Adrenal gland (tissue), 9 donors: ENCODE measurements at regions not wholly inside any gene's neighbourhood (a gene's known extent, or its start where the extent isn't known, plus 50 kb on each side); places are given as distances from the start of the nearest gene placed in this dataset.
"Not testable (repeated sequence)": the region's sequence is repeated elsewhere in the genome, so short reads cannot be mapped to it uniquely, and the experiment has no call there.

ENCODE experiments used
- DNase-seq, 7 donors: peaks; one replicate each; pipeline ENCODE4 v3.0.0-alpha.2; 2019 to 2020
- H3K27ac ChIP-seq, 5 donors: fragments of 200-600 bp; sonication (generic) in 4 of 5; 1 replicate in 3 of 5; 2 replicates in 2 of 5; pipeline versions ENCODE4 v1.5.1 to v1.8.0; 2016 to 2020; ENCODE audit warnings: mild to moderate bottlenecking in 1 of 5
- H3K27me3 ChIP-seq: fragments of 200-600 bp; 2 replicates; pipeline ENCODE4 v1.8.0; 2021
- H3K36me3 ChIP-seq, 2 donors: fragments of 200-600 bp; replicated peaks in 1 of 2; 1 replicate in 1 of 2; 2 replicates in 1 of 2; pipeline versions ENCODE4 v1.5.1 to v1.8.0; 2018 to 2022
- H3K4me1 ChIP-seq, 2 donors: fragments of 200-600 bp; replicated peaks in 1 of 2; 1 replicate in 1 of 2; 2 replicates in 1 of 2; pipeline versions ENCODE4 v1.5.1 to v1.8.0; 2018 to 2021
- H3K4me3 ChIP-seq, 4 donors: fragments of 200-600 bp; sonication (generic) in 3 of 4; one replicate each; pipeline ENCODE4 v1.5.1; 2016 to 2018
- H3K9me3 ChIP-seq, 3 donors: fragments of 200-600 bp; sonication (generic) in 1 of 3; replicated peaks in 1 of 3; 1 replicate in 2 of 3; 2 replicates in 1 of 3; pipeline versions ENCODE4 v1.5.1 to v1.8.0; 2016 to 2021
- CTCF ChIP-seq, 6 experiments: fragments of 450-650 bp in 4 of 6; fragments of 200-600 bp in 2 of 6; sonication (generic) in 1 of 6; IDR thresholded peaks; 1 replicate in 5 of 6; 2 replicates in 1 of 6; pipeline versions ENCODE4 v1.5.1 to v1.8.0; 2016 to 2021; ENCODE audit warnings: antibody characterized with exemption in 6 of 6, mild to moderate bottlenecking in 2 of 6, moderate library complexity in 1 of 6
- POLR2A ChIP-seq, 2 donors: fragments of 450-650 bp; IDR thresholded peaks; one replicate each; pipeline ENCODE4 v1.6.1; 2017; ENCODE audit warnings: antibody characterized with exemption in 2 of 2, mild to moderate bottlenecking in 2 of 2, moderate library complexity in 1 of 2
- WGBS, 4 donors: extraction: QIAGEN DNeasy Blood & Tissue Kit in 2 of 4; methylation state at CpG; one replicate each; pipeline versions ENCODE4 v1.1.5 to v1.1.7; 2013 to 2017; 5-methylcytosine and 5-hydroxymethylcytosine counted together
- intact Hi-C, 2 donors: fragments of 100-400 bp; cut with DNase I; formaldehyde crosslinking; loops; one replicate each; pipeline versions ENCODE4 v1.14.1 to v1.15.0; 2022 to 2023
- donor health status: healthy with polysubstance abuse.
- donor health status: Bipolar disorder and iron deficiency.
- donor health status: DM: yes; HTN: yes; CAD: no.
- donor health status: DM: no; HTN: no; CAD: no.
- donor health status: DM: no; HTN: no; CAD: no.

GRCh38 chr3:67064105-67064504, 66.0 kb downstream of the KBTBD8 start:
- no peaks in the 10 kb centered on the region for H3K27me3 ChIP-seq
- H3K27ac ChIP-seq: no peak overlapping the region
- H3K4me1 ChIP-seq: no peaks in the 10 kb centered on the region
- no peak for DNase-seq
- WGBS, 4 donors: 62 to 74% (median 67%) methylated on average over 3 of the region's 3 CpGs
- intact Hi-C loops: no loop called here
- H3K4me3 ChIP-seq: no peak overlapping the region
- no peaks in the 10 kb centered on the region for H3K9me3 ChIP-seq
- no peaks in the 10 kb centered on the region for H3K36me3 ChIP-seq
- TF ChIP-seq CTCF (IDR thresholded peaks at IDR 0.05) (no peak), POLR2A (IDR thresholded peaks at IDR 0.05) (no peak)

- Histone ChIP-seq H3K27ac (no peak overlapping the region), H3K36me3 (no peaks in the 10 kb centered on the region), H3K4me3 (no peak overlapping the region), H3K9me3 (no peaks in the 10 kb centered on the region), H3K27me3 (no peaks in the 10 kb centered on the region), H3K4me1 (no peaks in the 10 kb centered on the region)
- WGBS, 4 donors: 61 to 79% (median 75%) methylated on average over 4 of the region's 4 CpGs
- DNase-seq: no peak
- TF ChIP-seq POLR2A (IDR thresholded peaks at IDR 0.05) (no peak), CTCF (IDR thresholded peaks at IDR 0.05) (no peak)
- intact Hi-C loops: no loop called here
Observed at GRCh38 chr3:67067251-67067650, 69.1 kb downstream of the KBTBD8 start.

GRCh38 chr3:67072640-67073039, 74.5 kb downstream of the KBTBD8 start:
- H3K4me1 ChIP-seq, intact Hi-C loops: not testable (repeated sequence)
- WGBS, 4 donors: 83 to 93% (median 88%) methylated on average over 2 of the region's 2 CpGs

GRCh38 chr3:67073812-67074211, 75.7 kb downstream of the KBTBD8 start:
- Histone ChIP-seq H3K36me3 (no peaks in the 10 kb centered on the region), H3K4me1 (no peaks in the 10 kb centered on the region), H3K4me3 (no peak overlapping the region), H3K27me3 (no peaks in the 10 kb centered on the region), H3K27ac (no peak overlapping the region), H3K9me3 (no peaks in the 10 kb centered on the region)
- intact Hi-C loops: no loop called here
- TF ChIP-seq POLR2A (IDR thresholded peaks at IDR 0.05): no peak
- TF ChIP-seq CTCF (IDR thresholded peaks at IDR 0.05): no peak
- WGBS, 4 donors: 81 to 94% (median 85%) methylated on average over 1 of the region's 1 CpG
- DNase-seq: no peak

More at GRCh38 chr3:67072640-67073039, 74.5 kb downstream of the KBTBD8 start:
- not testable (repeated sequence) for DNase-seq, H3K27ac ChIP-seq, H3K36me3 ChIP-seq, H3K27me3 ChIP-seq, H3K9me3 ChIP-seq, H3K4me3 ChIP-seq

GRCh38 chr3:67075295-67075694, 77.2 kb downstream of the KBTBD8 start:
- Histone ChIP-seq H3K27me3 (no peaks in the 10 kb centered on the region), H3K4me1 (no peaks in the 10 kb centered on the region), H3K9me3 (no peaks in the 10 kb centered on the region), H3K36me3 (no peaks in the 10 kb centered on the region), H3K27ac (no peak overlapping the region), H3K4me3 (no peak overlapping the region)
- DNase-seq: no peak
- TF ChIP-seq CTCF (IDR thresholded peaks at IDR 0.05) (no peak), POLR2A (IDR thresholded peaks at IDR 0.05) (no peak)
- WGBS, 4 donors: 79 to 93% (median 84%) methylated on average over 2 of the region's 2 CpGs
- intact Hi-C loops: no loop called here
